PFSK-1 (cell line): ENCODE measurements at regions not wholly inside any gene's neighbourhood (a gene's known extent, or its start where the extent isn't known, plus 50 kb on each side); places are given as distances from the start of the nearest gene placed in this dataset.

Source experiments
- FOXP2 ChIP-seq: optimal IDR thresholded peaks from 2 replicates; pipeline ENCODE3; 2011; ENCODE audit warnings: borderline replicate concordance, control low read depth, inconsistent platforms; ENCODE audit not compliant: insufficient read depth; ENCODE audit errors: extremely low read length, extremely low read depth
- POLR2AphosphoS5 ChIP-seq: IDR thresholded peaks from 2 replicates; pipeline ENCODE4 v1.6.1; 2012; ENCODE audit warnings: low read depth, mild to moderate bottlenecking, control low read depth, low read length, moderate library complexity
- SIN3A ChIP-seq: IDR thresholded peaks from 2 replicates; pipeline ENCODE4 v1.6.1; 2012; ENCODE audit warnings: mild to moderate bottlenecking, low read length, moderate library complexity, borderline replicate concordance; ENCODE audit not compliant: insufficient read depth
- TAF1 ChIP-seq: IDR thresholded peaks from 2 replicates; pipeline ENCODE4 v1.6.1; 2012; ENCODE audit warnings: low read length, control low read depth, borderline replicate concordance; ENCODE audit not compliant: insufficient read depth
- TF ChIP-seq, protein P1 (sequence below), 2 experiments: IDR thresholded peaks; 2 replicates each; pipeline versions ENCODE4 v1.6.1 to v1.8.0; 2011 to 2012; ENCODE audit warnings: low read depth in 2 of 2, low read length in 2 of 2, control low read depth in 1 of 2, inconsistent platforms in 1 of 2, mild to moderate bottlenecking in 1 of 2, moderate library complexity in 1 of 2; ENCODE audit not compliant: insufficient read depth in 1 of 2

- TF ChIP-seq TAF1 (no peak), FOXP2 (no peak)
These were observed 101.5 kb downstream of the JCAD start for GRCh38 chr10:29957907-29958331.

DNA sequence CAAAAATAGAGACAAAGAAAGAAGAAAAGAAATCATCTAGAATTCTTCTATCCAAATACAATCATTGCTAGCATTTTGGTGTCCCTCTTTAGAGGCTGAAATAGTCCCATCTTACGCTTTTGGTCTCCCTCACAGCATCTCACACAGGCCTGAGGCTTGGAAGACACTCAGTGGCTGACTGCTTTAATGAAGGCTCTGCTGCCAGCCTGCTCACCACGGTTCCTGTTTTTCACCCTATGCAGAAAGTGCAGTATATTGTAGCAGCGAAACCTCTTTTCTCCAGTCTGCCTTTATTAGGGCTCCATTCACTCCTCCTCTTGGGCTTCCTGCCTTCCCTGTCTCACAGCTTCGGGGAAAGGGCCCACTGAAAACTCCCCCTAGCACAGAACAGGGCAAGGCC lies 102.2 kb downstream of the JCAD start:
- TF ChIP-seq FOXP2 (no peak), SIN3A (no peak), POLR2AphosphoS5 (no peak), TAF1 (no peak)
- TF ChIP-seq, protein P1, sequence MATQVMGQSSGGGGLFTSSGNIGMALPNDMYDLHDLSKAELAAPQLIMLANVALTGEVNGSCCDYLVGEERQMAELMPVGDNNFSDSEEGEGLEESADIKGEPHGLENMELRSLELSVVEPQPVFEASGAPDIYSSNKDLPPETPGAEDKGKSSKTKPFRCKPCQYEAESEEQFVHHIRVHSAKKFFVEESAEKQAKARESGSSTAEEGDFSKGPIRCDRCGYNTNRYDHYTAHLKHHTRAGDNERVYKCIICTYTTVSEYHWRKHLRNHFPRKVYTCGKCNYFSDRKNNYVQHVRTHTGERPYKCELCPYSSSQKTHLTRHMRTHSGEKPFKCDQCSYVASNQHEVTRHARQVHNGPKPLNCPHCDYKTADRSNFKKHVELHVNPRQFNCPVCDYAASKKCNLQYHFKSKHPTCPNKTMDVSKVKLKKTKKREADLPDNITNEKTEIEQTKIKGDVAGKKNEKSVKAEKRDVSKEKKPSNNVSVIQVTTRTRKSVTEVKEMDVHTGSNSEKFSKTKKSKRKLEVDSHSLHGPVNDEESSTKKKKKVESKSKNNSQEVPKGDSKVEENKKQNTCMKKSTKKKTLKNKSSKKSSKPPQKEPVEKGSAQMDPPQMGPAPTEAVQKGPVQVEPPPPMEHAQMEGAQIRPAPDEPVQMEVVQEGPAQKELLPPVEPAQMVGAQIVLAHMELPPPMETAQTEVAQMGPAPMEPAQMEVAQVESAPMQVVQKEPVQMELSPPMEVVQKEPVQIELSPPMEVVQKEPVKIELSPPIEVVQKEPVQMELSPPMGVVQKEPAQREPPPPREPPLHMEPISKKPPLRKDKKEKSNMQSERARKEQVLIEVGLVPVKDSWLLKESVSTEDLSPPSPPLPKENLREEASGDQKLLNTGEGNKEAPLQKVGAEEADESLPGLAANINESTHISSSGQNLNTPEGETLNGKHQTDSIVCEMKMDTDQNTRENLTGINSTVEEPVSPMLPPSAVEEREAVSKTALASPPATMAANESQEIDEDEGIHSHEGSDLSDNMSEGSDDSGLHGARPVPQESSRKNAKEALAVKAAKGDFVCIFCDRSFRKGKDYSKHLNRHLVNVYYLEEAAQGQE (IDR thresholded peaks at IDR 0.05; ENCODE audit: insufficient read depth in 1 of 2, low read depth in 2 of 2, low read length in 2 of 2): no peak

GRCh38 chr10:29956335-29956924 lies 103.0 kb downstream of the JCAD start:
- TF ChIP-seq, protein P1 (IDR thresholded peaks at IDR 0.05; ENCODE audit: insufficient read depth in 1 of 2, low read depth in 2 of 2, low read length in 2 of 2): no peak
- TF ChIP-seq FOXP2: no peak
- TF ChIP-seq POLR2AphosphoS5: no peak
- TF ChIP-seq TAF1: no peak
- no peak for TF ChIP-seq SIN3A

DNA sequence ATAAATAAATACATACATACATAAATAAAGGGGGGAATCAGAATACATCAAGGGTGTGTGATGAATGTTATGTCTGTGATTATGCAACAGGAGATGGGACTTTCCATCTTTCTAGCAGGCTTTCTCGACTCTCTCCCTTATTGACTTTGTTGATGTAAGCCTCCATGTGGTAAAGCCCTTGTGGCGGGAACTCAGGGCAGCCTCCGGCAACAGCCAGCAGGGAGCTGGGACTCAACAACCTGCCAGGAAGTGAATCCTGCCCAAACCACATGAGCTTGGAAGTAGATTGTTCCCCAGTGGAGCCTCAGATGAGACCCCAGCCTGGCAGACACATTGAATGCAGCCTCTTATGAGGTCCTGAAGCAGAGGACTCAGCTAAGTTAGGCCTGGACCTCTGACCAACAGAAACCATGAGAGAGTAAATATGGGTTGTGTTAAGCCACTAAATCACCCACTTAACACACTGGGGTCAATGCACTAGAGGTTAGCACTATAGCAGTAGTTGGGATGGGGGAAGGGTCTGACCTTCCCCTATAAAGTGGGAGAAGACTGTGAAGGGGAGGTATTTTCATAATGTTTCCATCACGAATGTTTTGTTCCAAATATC lies 104.0 kb downstream of the JCAD start:
- TF ChIP-seq TAF1 (no peak), POLR2AphosphoS5 (no peak), SIN3A (no peak), FOXP2 (no peak)
- TF ChIP-seq, protein P1 (IDR thresholded peaks at IDR 0.05; ENCODE audit: insufficient read depth in 1 of 2, low read depth in 2 of 2, low read length in 2 of 2): no peak

DNA sequence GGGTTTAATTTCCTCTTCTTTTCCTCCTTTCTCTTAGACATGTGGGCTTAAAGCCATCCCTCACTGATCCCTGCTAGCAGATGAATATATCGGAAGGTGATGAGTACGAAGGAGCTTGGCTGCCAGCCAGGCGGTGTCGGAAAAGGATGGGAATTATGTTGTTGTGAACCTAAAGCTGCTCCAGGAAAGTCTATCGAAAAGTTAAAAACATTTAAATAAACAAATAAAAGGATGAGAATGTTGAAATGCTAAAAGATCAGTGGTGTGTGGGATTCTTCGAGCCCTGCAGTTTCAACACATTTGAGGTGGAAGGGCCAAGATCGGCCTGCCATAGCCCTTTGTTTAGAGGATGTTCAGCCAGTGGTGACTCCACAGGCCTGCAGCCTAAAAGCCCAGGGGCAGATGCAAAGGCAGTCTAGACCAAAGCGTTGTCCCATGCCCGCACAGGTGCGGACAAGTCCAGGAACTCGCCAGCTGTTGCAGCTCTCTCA lies 107.9 kb downstream of the JCAD start:
- TF ChIP-seq, protein P1 (IDR thresholded peaks at IDR 0.05; ENCODE audit: insufficient read depth in 1 of 2, low read depth in 2 of 2, low read length in 2 of 2): no peak
- TF ChIP-seq POLR2AphosphoS5 (no peak), FOXP2 (no peak), TAF1 (no peak), SIN3A (no peak)
